Fibroblast of skin of scalp (primary cell): ENCODE measurements at regions not wholly inside any gene's neighbourhood (a gene's known extent, or its start where the extent isn't known, plus 50 kb on each side); places are given as distances from the start of the nearest gene placed in this dataset.

Source experiments
- DNase-seq: peaks from one replicate; pipeline ENCODE4 v3.0.0-alpha.2; 2013

- DNase-seq = no peak
These were observed 566.0 kb upstream of the MAP3K7 start for GRCh38 chr6:91152824-91153223.

GRCh38 chr6:91149956-91150705 lies 563.3 kb upstream of the MAP3K7 start:
- DNase-seq = peak; percentile 5

- no peak for DNase-seq
These were observed 562.5 kb upstream of the MAP3K7 start for GRCh38 chr6:91149246-91149955.

GRCh38 chr6:91144126-91144525 lies 557.3 kb upstream of the MAP3K7 start:
- DNase-seq = no peak

GRCh38 chr6:91142154-91142553 lies 555.3 kb upstream of the MAP3K7 start:
- DNase-seq = peak; percentile 1

GRCh38 chr6:91141346-91141745 lies 554.5 kb upstream of the MAP3K7 start:
- DNase-seq = no peak

GRCh38 chr6:91140449-91140848 lies 553.6 kb upstream of the MAP3K7 start:
- DNase-seq = no peak

- no peak for DNase-seq
These were observed 550.4 kb upstream of the MAP3K7 start for GRCh38 chr6:91137286-91137685.

- DNase-seq = no peak
These were observed 548.7 kb upstream of the MAP3K7 start for GRCh38 chr6:91135406-91136103.

GRCh38 chr6:91132461-91132860 lies 545.6 kb upstream of the MAP3K7 start:
- DNase-seq = no peak

GRCh38 chr6:91130126-91130525 lies 543.3 kb upstream of the MAP3K7 start:
- DNase-seq = no peak

- no peak for DNase-seq
These were observed 540.9 kb upstream of the MAP3K7 start for GRCh38 chr6:91127752-91128151.

GRCh38 chr6:91126876-91127275 lies 540.0 kb upstream of the MAP3K7 start:
- no peak for DNase-seq

GRCh38 chr6:91117550-91117949 lies 530.7 kb upstream of the MAP3K7 start:
- DNase-seq = no peak

- no peak for DNase-seq
These were observed 527.3 kb upstream of the MAP3K7 start for GRCh38 chr6:91114123-91114708.

- no peak for DNase-seq
These were observed 519.2 kb upstream of the MAP3K7 start for GRCh38 chr6:91106083-91106482.

- DNase-seq = no peak
These were observed 518.7 kb upstream of the MAP3K7 start for GRCh38 chr6:91105532-91105931.

- no peak for DNase-seq
These were observed 512.6 kb upstream of the MAP3K7 start for GRCh38 chr6:91099479-91099878.

GRCh38 chr6:91098006-91098405 lies 511.1 kb upstream of the MAP3K7 start:
- DNase-seq = no peak

GRCh38 chr6:91097364-91097763 lies 510.5 kb upstream of the MAP3K7 start:
- peak; percentile 2 for DNase-seq

GRCh38 chr6:91094806-91095475 lies 508.1 kb upstream of the MAP3K7 start:
- no peak for DNase-seq

- DNase-seq = no peak
These were observed 507.5 kb upstream of the MAP3K7 start for GRCh38 chr6:91094341-91094740.

- DNase-seq = no peak
These were observed 502.1 kb upstream of the MAP3K7 start for GRCh38 chr6:91088976-91089375.
